H1 (cell line): ENCODE measurements at regions not wholly inside any gene's neighbourhood (a gene's known extent, or its start where the extent isn't known, plus 50 kb on each side); places are given as distances from the start of the nearest gene placed in this dataset.

Experiments used
- CTCF ChIA-PET: fragments of 300-600 bp; sonication (Branson Sonifier 250); formaldehyde crosslinking; loops from one replicate; lab custom pipeline; 2021; ENCODE audit not compliant: partially characterized antibody; lab: Charles Lee
- POLR2A ChIA-PET: fragments of 300-600 bp; sonication (Branson Sonifier 250); formaldehyde crosslinking; loops from one replicate; lab custom pipeline; 2021; ENCODE audit warnings: inconsistent platforms; ENCODE audit not compliant: partially characterized antibody; lab: Charles Lee
- DNase-seq, 2 experiments: peaks; one replicate each; pipeline versions ENCODE4 v3.0.0 to v3.0.0-alpha.2; 2010 to 2022; ENCODE audit warnings: low spot score in 2 of 2, low read depth in 1 of 2, mixed read lengths in 1 of 2
- FAIRE-seq: peaks from 2 replicates; lab custom pipeline; 2011; peaks lifted over from hg19 to GRCh38; lab: Jason Lieb, UNC
- H2AFZ ChIP-seq: 2 replicates; pipeline ENCODE4 v1.8.1; 2012; ENCODE audit warnings: low read length, inconsistent platforms
- H2AK5ac ChIP-seq: 2 replicates; pipeline ENCODE4 v1.6.1; 2013; ENCODE audit warnings: low read depth, low read length
- H2BK120ac ChIP-seq: replicated peaks from 2 replicates; pipeline ENCODE3; 2013; ENCODE audit warnings: low read depth, low read length, inconsistent platforms
- H2BK12ac ChIP-seq: 2 replicates; pipeline ENCODE4 v1.6.1; 2013; ENCODE audit warnings: low read depth, low read length
- H2BK15ac ChIP-seq: 2 replicates; pipeline ENCODE4 v1.6.1; 2013; ENCODE audit warnings: low read length
- H2BK20ac ChIP-seq: 2 replicates; pipeline ENCODE4 v1.6.1; 2013; ENCODE audit warnings: low read length
- H2BK5ac ChIP-seq: 2 replicates; pipeline ENCODE4 v1.6.1; 2013; ENCODE audit warnings: low read depth, low read length
- H3K14ac ChIP-seq: 2 replicates; pipeline ENCODE4 v1.6.1; 2013; ENCODE audit warnings: inconsistent platforms; ENCODE audit not compliant: insufficient read length
- H3K18ac ChIP-seq: 2 replicates; pipeline ENCODE4 v1.6.1; 2013; ENCODE audit warnings: low read length; ENCODE audit errors: extremely low read depth
- H3K23ac ChIP-seq: 2 replicates; pipeline ENCODE4 v1.6.1; 2013; ENCODE audit warnings: inconsistent platforms; ENCODE audit not compliant: insufficient read length
- H3K23me2 ChIP-seq: 2 replicates; pipeline ENCODE4 v1.6.1; 2013; ENCODE audit warnings: low read depth, low read length
- H3K27ac ChIP-seq: 2 replicates; pipeline ENCODE4 v1.6.1; 2011; ENCODE audit warnings: low read depth, low read length, inconsistent platforms
- H3K27me3 ChIP-seq, 4 experiments: replicated peaks in 1 of 4; 1 replicate in 1 of 4; 2 replicates in 3 of 4; pipeline versions ENCODE4 v1.6.1 to v1.8.1; 2011 to 2013; ENCODE audit warnings: low read length in 3 of 4, mild to moderate bottlenecking in 3 of 4, inconsistent platforms in 2 of 4, mixed read lengths in 2 of 4, moderate library complexity in 1 of 4; ENCODE audit not compliant: control insufficient read depth in 3 of 4, insufficient read depth in 3 of 4; ENCODE audit errors: extremely low read depth in 1 of 4
- H3K36me3 ChIP-seq, 4 experiments: 2 replicates each; pipeline versions ENCODE4 v1.6.1 to v1.8.1; 2011 to 2013; ENCODE audit warnings: mild to moderate bottlenecking in 4 of 4, low read length in 3 of 4, moderate library complexity in 2 of 4, control low read depth in 1 of 4, inconsistent platforms in 1 of 4; ENCODE audit not compliant: insufficient read depth in 4 of 4, control insufficient read depth in 2 of 4
- H3K4ac ChIP-seq: replicated peaks from 2 replicates; pipeline ENCODE3; 2013; ENCODE audit warnings: low read length, low read depth, mixed read lengths, inconsistent platforms; ENCODE audit not compliant: insufficient read length
- H3K4me1 ChIP-seq, 4 experiments: replicated peaks in 1 of 4; 1 replicate in 1 of 4; 2 replicates in 3 of 4; pipeline versions ENCODE4 v1.6.1 to v1.8.1; 2011 to 2013; ENCODE audit warnings: low read length in 3 of 4, inconsistent platforms in 2 of 4, mixed read lengths in 1 of 4; ENCODE audit not compliant: insufficient read depth in 4 of 4, control insufficient read depth in 3 of 4
- H3K4me2 ChIP-seq, 2 experiments: 2 replicates each; pipeline versions ENCODE4 v1.6.1 to v1.8.1; 2011 to 2013; ENCODE audit warnings: low read depth in 2 of 2, low read length in 2 of 2, control low read depth in 1 of 2, inconsistent platforms in 1 of 2, mild to moderate bottlenecking in 1 of 2; ENCODE audit not compliant: insufficient read depth in 1 of 2
- H3K4me3 ChIP-seq, 4 experiments: fragments of 200-600, 300-600 bp in 1 of 4; sonication (generic), shearing (Covaris generic), sonication (Bioruptor Twin) in 1 of 4; 2 replicates each; pipeline versions ENCODE4 v1.5.1 to v1.8.1; 2011 to 2016; ENCODE audit warnings: low read length in 4 of 4, low read depth in 3 of 4, control low read depth in 2 of 4, inconsistent platforms in 2 of 4, mild to moderate bottlenecking in 2 of 4, mixed read lengths in 1 of 4, moderate library complexity in 1 of 4; ENCODE audit not compliant: insufficient read depth in 2 of 4; ENCODE audit errors: extremely low read depth in 1 of 4
- H3K56ac ChIP-seq: replicated peaks from 2 replicates; pipeline ENCODE3; 2013; ENCODE audit warnings: low read depth, mild to moderate bottlenecking, mixed read lengths, low read length, inconsistent platforms; ENCODE audit not compliant: insufficient read length
- H3K79me1 ChIP-seq: 2 replicates; pipeline ENCODE4 v1.6.1; 2013; ENCODE audit warnings: low read depth, low read length, control low read depth
- H3K79me2 ChIP-seq, 2 experiments: 2 replicates each; pipeline versions ENCODE4 v1.6.1 to v1.8.1; 2012 to 2013; ENCODE audit warnings: low read length in 2 of 2, mild to moderate bottlenecking in 2 of 2, inconsistent platforms in 1 of 2; ENCODE audit not compliant: insufficient read depth in 2 of 2, control insufficient read depth in 1 of 2
- H3K9ac ChIP-seq, 4 experiments: replicated peaks in 1 of 4; 1 replicate in 1 of 4; 2 replicates in 3 of 4; pipeline versions ENCODE4 v1.6.1 to v1.8.1; 2011 to 2013; ENCODE audit warnings: low read depth in 3 of 4, low read length in 3 of 4, control low read depth in 2 of 4, mild to moderate bottlenecking in 2 of 4, moderate library complexity in 2 of 4, inconsistent platforms in 1 of 4; ENCODE audit errors: extremely low read depth in 1 of 4
- H3K9me3 ChIP-seq, 2 experiments: 2 replicates each; pipeline versions ENCODE4 v1.6.1 to v1.8.1; 2012 to 2013; ENCODE audit warnings: mild to moderate bottlenecking in 2 of 2, moderate library complexity in 2 of 2, control low read depth in 1 of 2, inconsistent platforms in 1 of 2, low read depth in 1 of 2, low read length in 1 of 2, mixed read lengths in 1 of 2; ENCODE audit not compliant: insufficient read depth in 2 of 2
- H4K20me1 ChIP-seq, 2 experiments: replicated peaks in 1 of 2; 2 replicates each; pipeline versions ENCODE3 to v1.8.1; 2011 to 2013; ENCODE audit warnings: inconsistent platforms in 2 of 2, low read length in 2 of 2, mild to moderate bottlenecking in 1 of 2; ENCODE audit not compliant: insufficient read depth in 2 of 2, control insufficient read depth in 1 of 2
- H4K5ac ChIP-seq: 2 replicates; pipeline ENCODE4 v1.6.1; 2013; ENCODE audit warnings: low read length, low read depth, mixed read lengths, inconsistent platforms; ENCODE audit not compliant: insufficient read length
- H4K8ac ChIP-seq: 2 replicates; pipeline ENCODE4 v1.8.0; 2013; ENCODE audit warnings: mild to moderate bottlenecking, moderate library complexity, low read length, inconsistent platforms; ENCODE audit not compliant: insufficient read depth; ENCODE audit errors: extremely low read depth
- H4K91ac ChIP-seq: replicated peaks from 2 replicates; pipeline ENCODE3; 2013; ENCODE audit warnings: low read length, mixed read lengths, inconsistent platforms; ENCODE audit not compliant: insufficient read length
- CTBP2 ChIP-seq: IDR thresholded peaks from 2 replicates; pipeline ENCODE4 v1.7.0; 2011; ENCODE audit warnings: borderline replicate concordance, mild to moderate bottlenecking, moderate library complexity, mixed read lengths, low read length; ENCODE audit not compliant: insufficient read depth, insufficient read length
- JUND ChIP-seq: IDR thresholded peaks from 2 replicates; pipeline ENCODE4 v1.6.1; 2011; ENCODE audit warnings: mild to moderate bottlenecking, improper control_type of control experiment, low read length
- KDM4A ChIP-seq: IDR thresholded peaks from one replicate; pipeline ENCODE4 v1.7.1; 2012; ENCODE audit warnings: low read depth, mild to moderate bottlenecking, moderate library complexity, low read length, inconsistent platforms; ENCODE audit not compliant: severe bottlenecking
- MAFK ChIP-seq: IDR thresholded peaks from 2 replicates; pipeline ENCODE4 v1.6.1; 2012; ENCODE audit warnings: low read depth, mild to moderate bottlenecking, improper control_type of control experiment, low read length
- SAP30 ChIP-seq: fragments of 300-600 bp; sonication (generic); IDR thresholded peaks from 2 replicates; pipeline ENCODE4 v1.7.1; 2012; ENCODE audit warnings: low read length, moderate library complexity, mild to moderate bottlenecking, inconsistent platforms; ENCODE audit not compliant: insufficient read depth, insufficient replicate concordance
- SIN3A ChIP-seq, 2 experiments: IDR thresholded peaks in 1 of 2; conservative IDR thresholded peaks in 1 of 2; 2 replicates each; pipeline ENCODE4 v1.6.1; 2011 to 2012; ENCODE audit warnings: low read length in 2 of 2, improper control_type of control experiment in 1 of 2, low read depth in 1 of 2, mild to moderate bottlenecking in 1 of 2
- SIX5 ChIP-seq: IDR thresholded peaks from 2 replicates; pipeline ENCODE4 v1.6.1; 2011; ENCODE audit warnings: mild to moderate bottlenecking, low read depth, low read length
- SP1 ChIP-seq: IDR thresholded peaks from 2 replicates; pipeline ENCODE4 v1.6.1; 2011; ENCODE audit warnings: low read depth, low read length
- WGBS, 2 experiments: shearing (Covaris generic) in 1 of 2; methylation state at CpG; one replicate each; pipeline versions ENCODE4 v1.1.6 to v1.1.7; 2013 to 2015; ENCODE audit warnings: low lambda C conversion rate in 2 of 2, mixed read lengths in 2 of 2, inconsistent platforms in 1 of 2, low coverage in 1 of 2, missing lambda C conversion rate in 1 of 2; ENCODE audit not compliant: insufficient replicate concordance in 2 of 2, insufficient coverage in 1 of 2, insufficient read length in 1 of 2; ENCODE audit errors: extremely low coverage in 1 of 2, missing lambda C conversion rate in 1 of 2; 5-methylcytosine and 5-hydroxymethylcytosine counted together
- TF ChIP-seq, protein P1 (sequence below): IDR thresholded peaks from 2 replicates; pipeline ENCODE4 v1.6.1; 2012; ENCODE audit warnings: low read length, inconsistent platforms

DNA sequence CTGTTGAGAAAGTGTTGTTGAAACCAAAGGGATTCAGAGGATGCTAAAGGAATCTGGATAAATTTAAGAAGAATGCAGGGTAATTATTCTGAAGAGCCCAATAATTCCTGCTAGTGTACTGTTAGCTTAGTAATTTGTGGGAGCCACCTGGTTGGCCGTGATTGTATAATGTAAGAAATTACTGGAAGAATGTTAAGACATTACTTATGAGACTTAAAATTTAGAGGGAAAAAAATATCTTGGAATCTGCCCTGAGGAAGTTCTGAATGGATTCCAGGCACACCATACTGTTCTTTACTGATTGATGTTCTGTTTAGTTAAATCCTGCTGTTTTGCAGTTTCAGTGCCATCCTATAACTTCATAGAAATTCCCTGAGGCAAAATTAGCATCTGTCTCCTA, 155.0 kb upstream of the RHOBTB1 start:
- H2BK120ac ChIP-seq = no peak overlapping the region
- no peaks in the 10 kb centered on the region for H3K79me1 ChIP-seq
- H2BK15ac ChIP-seq = no peak overlapping the region
- H3K9me3 ChIP-seq = no peaks in the 10 kb centered on the region
- ChIA-PET CTCF (no interaction called here), POLR2A (no interaction called here)
- no peaks in the 10 kb centered on the region for H3K4me1 ChIP-seq
- H4K91ac ChIP-seq = no peak overlapping the region
- H3K4me3 ChIP-seq = no peak overlapping the region
- no peak overlapping the region for H3K27ac ChIP-seq
- no peak overlapping the region for H2BK12ac ChIP-seq
- H3K23me2 ChIP-seq = no peaks in the 10 kb centered on the region
- no peak overlapping the region for H4K8ac ChIP-seq
- FAIRE-seq (no peak), DNase-seq (no peak)
- H3K4ac ChIP-seq = no peak overlapping the region
- no peak overlapping the region for H2BK20ac ChIP-seq
- H3K9ac ChIP-seq = no peak overlapping the region
- no peak overlapping the region for H2BK5ac ChIP-seq
- H4K20me1 ChIP-seq = no peaks in the 10 kb centered on the region
- H3K4me2 ChIP-seq = no peak overlapping the region
- no peak overlapping the region for H3K14ac ChIP-seq
- H4K5ac ChIP-seq = no peak overlapping the region
- H3K79me2 ChIP-seq = no peaks in the 10 kb centered on the region
- no peaks in the 10 kb centered on the region for H3K27me3 ChIP-seq
- H2AK5ac ChIP-seq = no peak overlapping the region
- no peak overlapping the region for H3K18ac ChIP-seq
- H3K23ac ChIP-seq = no peak overlapping the region
- 80% methylated on average over 1 of the region's 1 CpG; no CpG with 5 or more reads in 1 of the 2 experiments for WGBS, 2 experiments
- H2AFZ ChIP-seq = no peak overlapping the region
- no peak overlapping the region for H3K56ac ChIP-seq
- no peak for TF ChIP-seq SIN3A (conservative IDR thresholded peaks at IDR 0.05 in 1 of 2, IDR thresholded peaks at IDR 0.05 in 1 of 2; ENCODE audit: low read depth in 1 of 2, low read length in 2 of 2)
- TF ChIP-seq KDM4A = no peak
- TF ChIP-seq, protein P1, sequence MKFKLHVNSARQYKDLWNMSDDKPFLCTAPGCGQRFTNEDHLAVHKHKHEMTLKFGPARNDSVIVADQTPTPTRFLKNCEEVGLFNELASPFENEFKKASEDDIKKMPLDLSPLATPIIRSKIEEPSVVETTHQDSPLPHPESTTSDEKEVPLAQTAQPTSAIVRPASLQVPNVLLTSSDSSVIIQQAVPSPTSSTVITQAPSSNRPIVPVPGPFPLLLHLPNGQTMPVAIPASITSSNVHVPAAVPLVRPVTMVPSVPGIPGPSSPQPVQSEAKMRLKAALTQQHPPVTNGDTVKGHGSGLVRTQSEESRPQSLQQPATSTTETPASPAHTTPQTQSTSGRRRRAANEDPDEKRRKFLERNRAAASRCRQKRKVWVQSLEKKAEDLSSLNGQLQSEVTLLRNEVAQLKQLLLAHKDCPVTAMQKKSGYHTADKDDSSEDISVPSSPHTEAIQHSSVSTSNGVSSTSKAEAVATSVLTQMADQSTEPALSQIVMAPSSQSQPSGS = no peak
- no peak for TF ChIP-seq CTBP2
- TF ChIP-seq SAP30 = no peak
- no peak for TF ChIP-seq JUND
- no peak for TF ChIP-seq SIX5
- no peak for TF ChIP-seq MAFK
- no peak for TF ChIP-seq SP1
- H3K36me3 ChIP-seq = no peaks in the 10 kb centered on the region
